GM12865 (cell line): ENCODE measurements at regions not wholly inside any gene's neighbourhood (a gene's known extent, or its start where the extent isn't known, plus 50 kb on each side); places are given as distances from the start of the nearest gene placed in this dataset.

ENCODE experiments used
- DNase-seq: peaks from one replicate; pipeline ENCODE4 v3.0.0; 2010; ENCODE audit warnings: low read depth
- H3K4me3 ChIP-seq: 2 replicates; pipeline ENCODE4 v1.5.1; 2011; ENCODE audit warnings: mild to moderate bottlenecking, low read depth, low read length, control low read depth
- TF ChIP-seq, protein P1 (sequence below): IDR thresholded peaks from 2 replicates; pipeline ENCODE4 v1.5.1; 2011; ENCODE audit warnings: low read length, control low read depth, low read depth, inconsistent platforms; ENCODE audit not compliant: insufficient read depth; ENCODE audit errors: missing control alignments

DNA sequence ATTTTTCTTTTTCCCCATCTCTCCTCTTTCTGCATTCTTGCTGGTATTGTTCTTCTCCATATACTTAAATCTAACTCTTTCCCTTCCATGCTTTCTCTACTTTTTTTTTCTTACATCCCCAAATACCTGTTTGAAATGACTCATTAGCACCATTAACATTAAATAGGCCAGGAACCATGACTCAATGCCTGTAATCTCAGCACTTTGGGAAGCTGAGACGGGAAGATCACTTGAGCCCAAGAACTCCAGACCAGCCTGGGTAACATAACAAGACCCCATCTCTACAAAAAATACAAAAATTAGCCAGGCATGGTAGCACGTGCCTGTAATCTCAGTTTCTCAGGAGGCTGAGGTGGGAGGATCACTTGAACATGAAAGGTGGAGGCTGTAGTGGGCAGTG lies 1026.8 kb downstream of the GATA3 start:
- H3K4me3 ChIP-seq = no peak overlapping the region
- TF ChIP-seq, protein P1, sequence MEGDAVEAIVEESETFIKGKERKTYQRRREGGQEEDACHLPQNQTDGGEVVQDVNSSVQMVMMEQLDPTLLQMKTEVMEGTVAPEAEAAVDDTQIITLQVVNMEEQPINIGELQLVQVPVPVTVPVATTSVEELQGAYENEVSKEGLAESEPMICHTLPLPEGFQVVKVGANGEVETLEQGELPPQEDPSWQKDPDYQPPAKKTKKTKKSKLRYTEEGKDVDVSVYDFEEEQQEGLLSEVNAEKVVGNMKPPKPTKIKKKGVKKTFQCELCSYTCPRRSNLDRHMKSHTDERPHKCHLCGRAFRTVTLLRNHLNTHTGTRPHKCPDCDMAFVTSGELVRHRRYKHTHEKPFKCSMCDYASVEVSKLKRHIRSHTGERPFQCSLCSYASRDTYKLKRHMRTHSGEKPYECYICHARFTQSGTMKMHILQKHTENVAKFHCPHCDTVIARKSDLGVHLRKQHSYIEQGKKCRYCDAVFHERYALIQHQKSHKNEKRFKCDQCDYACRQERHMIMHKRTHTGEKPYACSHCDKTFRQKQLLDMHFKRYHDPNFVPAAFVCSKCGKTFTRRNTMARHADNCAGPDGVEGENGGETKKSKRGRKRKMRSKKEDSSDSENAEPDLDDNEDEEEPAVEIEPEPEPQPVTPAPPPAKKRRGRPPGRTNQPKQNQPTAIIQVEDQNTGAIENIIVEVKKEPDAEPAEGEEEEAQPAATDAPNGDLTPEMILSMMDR = no peak
- no peak for DNase-seq

DNA sequence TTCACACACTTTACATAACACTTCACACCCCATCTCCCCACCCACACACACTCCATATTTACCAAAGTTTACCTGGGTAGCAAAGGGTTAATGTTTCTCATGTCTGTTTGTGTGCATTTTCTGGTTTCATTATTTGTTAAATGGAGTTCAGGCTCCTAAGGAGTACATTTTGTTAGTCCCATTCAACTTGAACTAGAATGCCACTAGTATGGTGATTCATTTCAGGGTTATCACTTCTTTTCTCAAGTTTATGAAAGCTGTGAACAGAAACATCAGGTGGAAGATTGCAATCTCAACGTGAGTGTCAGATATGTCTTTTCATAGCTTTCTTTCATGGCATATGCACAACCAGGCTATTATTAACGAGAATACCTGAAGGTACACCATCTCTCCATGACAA lies 1027.5 kb downstream of the GATA3 start:
- H3K4me3 ChIP-seq = no peak overlapping the region
- TF ChIP-seq, protein P1 = no peak
- DNase-seq = no peak

DNA sequence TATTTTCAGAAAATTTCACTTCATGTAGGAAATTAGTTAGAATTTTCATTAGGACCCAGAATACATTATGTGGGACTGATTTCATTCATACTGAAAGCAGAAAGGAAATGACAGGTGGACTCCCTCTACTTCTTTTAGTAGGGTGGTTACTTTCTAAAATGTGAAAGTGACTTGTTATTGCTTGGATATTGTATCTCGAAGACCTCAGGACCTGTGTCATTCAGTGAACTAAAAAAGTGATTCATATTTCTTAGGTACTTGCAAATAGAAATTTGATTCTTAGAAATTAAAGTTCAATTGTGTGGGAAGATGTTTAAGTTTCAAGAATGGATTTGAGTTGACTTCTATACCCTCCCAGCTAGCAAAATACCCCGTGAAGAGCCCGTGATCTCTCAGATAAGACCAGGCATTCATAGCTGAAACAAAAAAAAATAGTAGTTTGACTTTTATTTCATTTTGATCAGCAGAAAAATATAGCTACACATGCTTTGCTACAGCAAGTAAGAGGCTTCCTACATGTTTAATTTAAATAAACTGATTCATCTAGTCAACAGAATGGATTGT lies 1037.1 kb downstream of the GATA3 start:
- H3K4me3 ChIP-seq = no peak overlapping the region
- DNase-seq = no peak
- TF ChIP-seq, protein P1 = no peak

DNA sequence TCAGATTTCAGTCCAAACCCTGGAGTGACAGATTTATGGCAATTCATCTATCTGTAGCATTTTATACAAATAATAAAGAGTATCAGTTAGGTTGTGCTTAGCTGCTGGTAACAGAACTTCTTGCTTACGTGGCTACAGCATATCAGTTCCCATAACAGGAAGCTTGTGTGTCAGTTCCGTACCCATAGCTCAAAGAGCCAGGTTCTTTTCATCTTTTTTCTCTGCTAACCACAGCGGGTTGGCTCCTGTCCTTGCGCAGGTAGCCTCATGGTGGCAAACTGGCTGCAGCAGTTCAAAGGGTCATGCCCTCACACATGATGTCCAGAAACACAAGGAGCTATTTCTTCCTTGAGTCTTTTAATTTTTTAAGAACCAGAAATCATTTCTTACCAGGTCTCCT lies 1041.8 kb downstream of the GATA3 start:
- no peak overlapping the region for H3K4me3 ChIP-seq
- no peak for DNase-seq
- TF ChIP-seq, protein P1 = no peak

DNA sequence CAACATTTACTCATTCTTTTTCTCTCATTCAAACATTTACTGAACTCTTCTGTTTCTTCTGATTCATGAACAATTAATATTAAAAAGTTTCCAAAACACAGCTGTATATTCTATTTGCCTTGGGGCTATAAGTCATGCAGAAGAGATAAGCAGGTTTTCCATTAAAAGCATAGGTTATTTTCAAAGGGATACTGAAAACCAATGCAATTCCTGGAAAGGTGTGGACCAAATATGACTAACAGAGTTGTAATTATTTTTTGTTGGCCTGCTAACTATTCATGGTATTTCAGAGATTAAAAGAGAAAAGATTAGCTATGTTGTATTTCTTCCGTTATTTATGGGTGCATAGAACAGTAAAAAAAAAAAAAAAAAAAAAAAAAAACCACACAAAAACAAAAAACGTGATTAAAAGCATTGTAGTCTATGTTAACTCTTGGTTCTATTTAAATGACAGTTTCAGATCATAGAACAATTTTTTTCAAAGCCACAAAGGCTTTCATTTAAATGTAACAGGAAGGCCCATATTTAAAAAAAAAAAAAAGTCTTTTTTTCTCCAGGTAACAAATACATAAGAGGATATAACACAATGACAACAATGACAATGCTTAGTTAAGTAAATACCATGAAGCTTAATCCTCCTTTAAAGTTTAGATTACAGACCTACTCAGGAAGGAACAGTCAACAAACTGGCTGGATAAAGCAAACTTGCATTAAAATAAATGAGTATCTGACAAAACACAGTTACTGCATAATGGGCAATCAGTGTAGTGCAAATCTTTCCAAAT lies 1042.9 kb downstream of the GATA3 start:
- TF ChIP-seq, protein P1 = no peak
- no peak for DNase-seq
- no peak overlapping the region for H3K4me3 ChIP-seq

DNA sequence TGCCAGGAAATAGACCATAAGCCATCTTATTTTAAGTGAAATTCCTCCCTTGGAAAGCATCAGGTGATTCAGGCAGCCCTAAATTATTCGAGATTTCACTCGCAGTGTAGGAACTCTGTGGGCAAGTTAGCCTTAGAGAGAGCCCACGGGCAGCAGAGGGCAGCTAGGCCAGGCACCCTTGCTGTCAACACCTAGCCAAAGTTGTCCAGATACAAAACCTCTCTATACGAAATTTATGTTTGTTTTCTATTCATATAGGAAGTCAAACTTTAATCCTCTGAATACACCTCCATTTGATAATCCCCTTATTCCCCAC lies 1043.5 kb downstream of the GATA3 start:
- DNase-seq = no peak
- H3K4me3 ChIP-seq = no peak overlapping the region
- TF ChIP-seq, protein P1 = no peak

DNA sequence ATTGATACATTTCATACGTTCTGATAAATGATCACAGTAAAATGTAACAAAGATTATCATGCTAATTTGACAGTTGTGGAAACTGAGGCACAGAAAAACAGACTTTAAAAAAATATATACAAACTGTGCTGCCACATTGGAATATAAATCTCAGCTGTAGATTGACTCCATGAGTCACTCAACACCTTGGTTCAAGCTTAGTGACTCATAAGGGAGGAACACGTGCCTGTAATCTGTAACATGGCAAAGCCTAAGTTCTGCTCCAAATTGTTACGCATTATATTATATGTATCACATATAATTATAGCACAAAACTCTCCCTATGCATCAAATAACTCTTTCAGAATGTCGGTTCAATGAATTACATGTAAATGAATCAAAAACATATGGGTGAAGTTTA lies 1047.5 kb downstream of the GATA3 start:
- no peak for DNase-seq
- TF ChIP-seq, protein P1 = no peak
- H3K4me3 ChIP-seq = no peak overlapping the region
